HUES6 (cell line): ENCODE measurements at regions not wholly inside any gene's neighbourhood (a gene's known extent, or its start where the extent isn't known, plus 50 kb on each side); places are given as distances from the start of the nearest gene placed in this dataset.

Source experiments
- H3K27ac ChIP-seq: 2 replicates; pipeline ENCODE4 v1.7.0; 2013; ENCODE audit warnings: low read depth, mild to moderate bottlenecking, low read length, inconsistent platforms
- H3K27me3 ChIP-seq: 2 replicates; pipeline ENCODE4 v1.6.1; 2013; ENCODE audit warnings: low read length; ENCODE audit not compliant: control insufficient read depth, insufficient read depth
- H3K36me3 ChIP-seq: 2 replicates; pipeline ENCODE4 v1.6.1; 2013; ENCODE audit warnings: low read length; ENCODE audit not compliant: control insufficient read depth, insufficient read depth
- H3K4me1 ChIP-seq: 2 replicates; pipeline ENCODE4 v1.6.1; 2013; ENCODE audit warnings: low read length; ENCODE audit not compliant: control insufficient read depth, insufficient read depth
- H3K4me3 ChIP-seq: 2 replicates; pipeline ENCODE4 v1.5.1; 2013; ENCODE audit warnings: low read depth, low read length
- H3K9ac ChIP-seq: one replicate; pipeline ENCODE4 v1.6.1; 2013; ENCODE audit warnings: mild to moderate bottlenecking, low read length
- H3K9me3 ChIP-seq: 2 replicates; pipeline ENCODE4 v1.6.1; 2013; ENCODE audit warnings: low read depth, low read length; ENCODE audit not compliant: control insufficient read depth, insufficient read depth

- Histone ChIP-seq H3K9ac (no peak overlapping the region), H3K36me3 (no peaks in the 10 kb centered on the region), H3K27me3 (no peaks in the 10 kb centered on the region), H3K4me1 (peaks cover 16% of the 10 kb centered on the region), H3K9me3 (peaks cover 31% of the 10 kb centered on the region), H3K27ac (no peak overlapping the region), H3K4me3 (no peak overlapping the region)
Measured at GRCh38 chr16:87085441-87085840, 231.8 kb downstream of the C16orf95 start.

- Histone ChIP-seq H3K4me3 (no peak overlapping the region), H3K9me3 (peaks cover 27% of the 10 kb centered on the region), H3K27me3 (no peaks in the 10 kb centered on the region)
Measured at GRCh38 chr16:87086156-87086555, 231.0 kb downstream of the C16orf95 start.

DNA sequence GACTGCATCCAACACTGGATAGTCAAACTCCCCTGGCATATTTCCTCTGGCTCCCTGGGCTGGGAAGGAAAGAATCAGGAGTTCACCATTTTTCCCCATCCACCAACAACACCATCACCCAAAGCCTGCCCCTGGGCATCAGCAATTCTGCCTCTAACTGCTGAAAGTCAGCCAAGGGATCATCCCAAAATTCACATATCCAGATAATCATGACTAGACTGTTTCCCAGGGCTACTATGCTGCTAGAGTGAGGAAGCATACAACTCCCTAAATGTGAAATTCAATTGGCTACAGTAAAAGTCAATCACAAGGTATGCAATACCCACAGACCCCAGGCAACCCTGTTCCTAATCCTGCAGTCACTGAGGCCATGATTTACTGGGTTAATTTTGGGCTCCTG is 230.6 kb downstream of the C16orf95 start:
- no peak overlapping the region for H3K27ac ChIP-seq
- H3K4me3 ChIP-seq, result no peak overlapping the region
- peaks cover 22% of the 10 kb centered on the region for H3K9me3 ChIP-seq
- no peak overlapping the region for H3K9ac ChIP-seq
- peaks cover 16% of the 10 kb centered on the region for H3K4me1 ChIP-seq
- no peaks in the 10 kb centered on the region for H3K36me3 ChIP-seq
- no peaks in the 10 kb centered on the region for H3K27me3 ChIP-seq

More at GRCh38 chr16:87086156-87086555, 231.0 kb downstream of the C16orf95 start:
- Histone ChIP-seq H3K27ac (no peak overlapping the region), H3K36me3 (no peaks in the 10 kb centered on the region), H3K4me1 (peaks cover 16% of the 10 kb centered on the region), H3K9ac (no peak overlapping the region)

DNA sequence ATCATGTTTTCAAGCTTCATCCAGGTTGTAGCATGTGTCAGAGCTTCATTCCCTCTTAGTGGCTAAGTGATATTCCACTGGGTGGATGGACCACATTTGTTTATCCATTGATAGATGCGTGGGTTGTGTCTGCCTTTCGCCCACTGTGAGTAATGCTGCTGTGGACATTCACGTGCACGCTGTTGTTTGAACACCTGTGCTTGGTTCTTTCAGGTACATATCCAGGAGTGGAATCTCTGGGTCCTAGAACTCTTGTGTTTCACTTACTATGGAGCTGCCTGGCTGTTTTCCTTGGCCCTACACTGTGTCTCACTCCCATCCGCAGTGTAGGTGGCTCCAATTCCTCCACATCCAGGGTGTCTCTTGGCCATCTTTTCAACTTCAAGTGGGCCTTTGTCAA is 224.2 kb downstream of the C16orf95 start:
- H3K9me3 ChIP-seq, result no peaks in the 10 kb centered on the region
- no peak overlapping the region for H3K4me3 ChIP-seq
- peaks cover 25% of the 10 kb centered on the region for H3K4me1 ChIP-seq
- H3K36me3 ChIP-seq, result no peaks in the 10 kb centered on the region
- no peaks in the 10 kb centered on the region for H3K27me3 ChIP-seq
- H3K9ac ChIP-seq, result no peak overlapping the region
- H3K27ac ChIP-seq, result no peak overlapping the region

- Histone ChIP-seq H3K36me3 (no peaks in the 10 kb centered on the region), H3K27ac (no peak overlapping the region), H3K4me3 (no peak overlapping the region), H3K4me1 (peaks cover 25% of the 10 kb centered on the region), H3K9me3 (no peaks in the 10 kb centered on the region), H3K9ac (no peak overlapping the region), H3K27me3 (no peaks in the 10 kb centered on the region)
Measured at GRCh38 chr16:87093804-87094555, 223.2 kb downstream of the C16orf95 start.

DNA sequence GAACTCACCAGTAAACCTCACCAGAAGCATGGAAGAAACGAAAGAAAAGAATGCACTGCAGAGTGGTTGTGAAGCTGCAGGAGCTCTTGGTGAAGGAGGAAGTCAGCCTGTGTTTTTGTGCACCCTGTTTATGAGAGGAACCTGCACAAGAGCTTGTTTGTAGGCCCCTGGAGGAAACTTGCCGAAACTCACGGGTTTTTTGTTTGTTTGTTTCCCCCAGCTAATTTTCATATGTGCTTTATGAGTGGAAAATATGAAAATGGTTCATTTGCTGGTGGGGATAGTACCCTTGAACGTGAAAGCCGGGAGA is 222.7 kb downstream of the C16orf95 start:
- Histone ChIP-seq H3K4me3 (no peak overlapping the region), H3K27me3 (no peaks in the 10 kb centered on the region)

DNA sequence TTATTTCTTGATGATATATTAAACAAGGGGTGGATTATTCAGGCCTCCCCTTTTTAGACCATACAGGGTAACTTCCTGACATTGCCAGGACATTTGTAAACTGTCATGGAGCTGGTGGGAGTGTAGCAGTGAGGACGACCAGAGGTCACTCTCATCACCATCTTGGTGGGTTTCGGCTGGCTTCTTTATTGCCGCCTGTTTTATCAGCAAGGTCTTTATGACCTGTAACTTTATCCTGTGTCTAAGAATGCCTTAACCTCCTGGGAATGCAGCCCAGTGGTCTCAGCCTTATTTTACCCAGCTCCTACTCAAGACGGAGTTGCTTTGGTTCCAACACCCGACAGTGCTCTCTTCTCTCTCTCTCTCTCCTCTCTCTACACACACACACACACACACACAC is 221.9 kb downstream of the C16orf95 start:
- Histone ChIP-seq H3K4me3 (no peak overlapping the region), H3K9ac (no peak overlapping the region), H3K9me3 (no peaks in the 10 kb centered on the region), H3K36me3 (no peaks in the 10 kb centered on the region), H3K4me1 (peaks cover 36% of the 10 kb centered on the region), H3K27ac (no peak overlapping the region), H3K27me3 (no peaks in the 10 kb centered on the region)

More for the DNA sequence above, 222.7 kb downstream of the C16orf95 start:
- Histone ChIP-seq H3K9ac (no peak overlapping the region), H3K4me1 (peaks cover 28% of the 10 kb centered on the region), H3K36me3 (no peaks in the 10 kb centered on the region), H3K9me3 (no peaks in the 10 kb centered on the region), H3K27ac (no peak overlapping the region)

DNA sequence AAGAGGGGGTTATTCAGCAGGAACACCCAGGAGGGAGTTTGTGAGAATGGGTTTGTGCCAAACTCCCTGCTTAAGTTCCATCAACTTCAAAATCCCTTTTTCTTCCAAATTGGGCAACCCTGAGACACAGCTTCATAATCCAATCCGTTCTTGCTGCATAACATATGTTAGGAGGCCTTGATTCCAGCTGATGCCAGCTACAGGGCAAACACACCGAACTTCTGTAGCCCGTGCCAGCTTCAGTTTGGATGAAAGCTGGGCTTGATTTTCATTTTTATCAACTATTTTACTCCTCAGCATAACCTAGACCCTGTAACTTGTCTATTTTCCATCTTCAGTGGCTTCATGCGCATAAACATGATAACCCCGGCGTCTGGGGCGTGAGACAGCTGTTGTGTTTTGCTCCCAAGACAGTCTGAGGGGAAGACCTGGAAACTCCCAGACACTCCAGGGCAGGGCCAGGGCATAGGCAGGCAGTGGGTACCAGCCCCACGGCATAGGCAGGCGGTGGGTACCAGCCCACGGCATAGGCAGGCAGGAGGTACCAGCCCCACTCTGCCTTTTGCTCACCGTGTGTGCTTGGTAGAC is 220.4 kb downstream of the C16orf95 start:
- Histone ChIP-seq H3K27ac (no peak overlapping the region), H3K4me1 (peaks cover 43% of the 10 kb centered on the region), H3K36me3 (no peaks in the 10 kb centered on the region), H3K27me3 (no peaks in the 10 kb centered on the region), H3K9me3 (no peaks in the 10 kb centered on the region), H3K9ac (no peak overlapping the region), H3K4me3 (no peak overlapping the region)

GRCh38 chr16:87098361-87098760 is 218.8 kb downstream of the C16orf95 start:
- Histone ChIP-seq H3K4me3 (no peak overlapping the region), H3K27ac (no peak overlapping the region), H3K36me3 (no peaks in the 10 kb centered on the region), H3K27me3 (no peaks in the 10 kb centered on the region), H3K4me1 (peaks cover 46% of the 10 kb centered on the region), H3K9ac (no peak overlapping the region), H3K9me3 (no peaks in the 10 kb centered on the region)

- Histone ChIP-seq H3K27ac (no peak overlapping the region), H3K27me3 (no peaks in the 10 kb centered on the region), H3K36me3 (no peaks in the 10 kb centered on the region), H3K4me1 (peaks cover 39% of the 10 kb centered on the region), H3K9ac (no peak overlapping the region), H3K4me3 (no peak overlapping the region), H3K9me3 (peaks cover under 1% of the 10 kb centered on the region; the same call in 1 of the 2 replicates)
Measured at GRCh38 chr16:87098976-87099720, 218.0 kb downstream of the C16orf95 start.
